ENCODE measurements at regions not wholly inside any gene's neighbourhood (a gene's known extent, or its start where the extent isn't known, plus 50 kb on each side); places are given as distances from the start of the nearest gene placed in this dataset.

DNA sequence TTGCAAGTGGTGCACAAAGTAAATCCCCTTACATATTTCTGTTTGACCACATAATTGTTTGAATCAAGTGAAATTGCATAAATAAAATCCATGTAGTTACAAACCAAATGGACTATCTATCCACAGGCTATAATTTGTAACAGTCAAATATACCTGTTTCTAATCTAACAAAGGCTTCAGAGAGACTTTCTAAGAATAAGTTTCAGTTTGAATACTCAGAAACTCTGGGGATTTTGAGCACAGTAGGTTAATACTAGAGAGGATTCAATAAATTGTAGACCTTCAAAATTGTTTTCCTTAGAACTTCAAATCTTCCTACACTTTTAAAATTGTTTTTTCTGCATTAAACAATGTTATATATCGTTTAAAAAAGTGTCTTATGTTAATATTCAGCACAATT, 1250.1 kb downstream of the NLGN4X start:
- H3K79me2 ChIP-seq (ENCODE audit: control insufficient read depth, insufficient read depth, low read length): no peaks in the 10 kb centered on the region
- ChIA-PET POLR2A (no interaction called here), CTCF (no interaction called here)
- no peak overlapping the region for H3K9ac ChIP-seq (replicated peaks; ENCODE audit: extremely low read depth, insufficient read depth, low read length)
- no peak overlapping the region for H2AFZ ChIP-seq (ENCODE audit: low read depth, low read length)
- dilution Hi-C loops (cut with MboI; ENCODE audit: extremely low pct_ligation_motif_present, low sequenced_read_pairs) (no loop called here), intact Hi-C loops (cut with micrococcal nuclease) (no loop called here)
- H3K4me1 ChIP-seq (ENCODE audit: control insufficient read depth, extremely low read depth, insufficient read depth, low read length): no peaks in the 10 kb centered on the region
- DNase-seq (ENCODE audit: low read depth, low spot score) (no peak), FAIRE-seq (no peak)
- no peaks in the 10 kb centered on the region for H4K20me1 ChIP-seq (replicated peaks; ENCODE audit: control insufficient read depth, extremely low read depth, insufficient read depth, low read length)
- no peaks in the 10 kb centered on the region for H3K9me1 ChIP-seq (replicated peaks; ENCODE audit: control insufficient read depth, extremely low read depth, insufficient read depth, low read length)
- TF ChIP-seq MYC (IDR thresholded peaks at IDR 0.05; ENCODE audit: low read depth, low read length) (no peak), FOS (IDR thresholded peaks at IDR 0.05; ENCODE audit: borderline replicate concordance, insufficient read depth, low read length) (no peak), EZH2 (IDR thresholded peaks at IDR 0.05; ENCODE audit: borderline replicate concordance, low read depth, low read length, severe bottlenecking) (no peak)
- TF ChIP-seq, protein P1, sequence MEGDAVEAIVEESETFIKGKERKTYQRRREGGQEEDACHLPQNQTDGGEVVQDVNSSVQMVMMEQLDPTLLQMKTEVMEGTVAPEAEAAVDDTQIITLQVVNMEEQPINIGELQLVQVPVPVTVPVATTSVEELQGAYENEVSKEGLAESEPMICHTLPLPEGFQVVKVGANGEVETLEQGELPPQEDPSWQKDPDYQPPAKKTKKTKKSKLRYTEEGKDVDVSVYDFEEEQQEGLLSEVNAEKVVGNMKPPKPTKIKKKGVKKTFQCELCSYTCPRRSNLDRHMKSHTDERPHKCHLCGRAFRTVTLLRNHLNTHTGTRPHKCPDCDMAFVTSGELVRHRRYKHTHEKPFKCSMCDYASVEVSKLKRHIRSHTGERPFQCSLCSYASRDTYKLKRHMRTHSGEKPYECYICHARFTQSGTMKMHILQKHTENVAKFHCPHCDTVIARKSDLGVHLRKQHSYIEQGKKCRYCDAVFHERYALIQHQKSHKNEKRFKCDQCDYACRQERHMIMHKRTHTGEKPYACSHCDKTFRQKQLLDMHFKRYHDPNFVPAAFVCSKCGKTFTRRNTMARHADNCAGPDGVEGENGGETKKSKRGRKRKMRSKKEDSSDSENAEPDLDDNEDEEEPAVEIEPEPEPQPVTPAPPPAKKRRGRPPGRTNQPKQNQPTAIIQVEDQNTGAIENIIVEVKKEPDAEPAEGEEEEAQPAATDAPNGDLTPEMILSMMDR (IDR thresholded peaks at IDR 0.05; ENCODE audit: extremely low read depth in 1 of 2, insufficient read depth in 1 of 2, low read depth in 1 of 2, low read length in 2 of 2): no peak
- TF ChIP-seq, protein P2, sequence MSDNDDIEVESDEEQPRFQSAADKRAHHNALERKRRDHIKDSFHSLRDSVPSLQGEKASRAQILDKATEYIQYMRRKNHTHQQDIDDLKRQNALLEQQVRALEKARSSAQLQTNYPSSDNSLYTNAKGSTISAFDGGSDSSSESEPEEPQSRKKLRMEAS (IDR thresholded peaks at IDR 0.05; ENCODE audit: insufficient read depth, insufficient read length): no peak
- no peaks in the 10 kb centered on the region for H3K36me3 ChIP-seq (ENCODE audit: control insufficient read depth in 2 of 2, extremely low read depth in 1 of 2, insufficient read depth in 2 of 2, low read length in 2 of 2)
- no peaks in the 10 kb centered on the region for H3K27me3 ChIP-seq (ENCODE audit: control insufficient read depth in 2 of 2, insufficient read depth in 2 of 2, low read length in 2 of 2)
- no peak overlapping the region for H3K27ac ChIP-seq (ENCODE audit: insufficient read depth, low read depth, low read length)
- BruUV-seq (replicated peaks): no TSS peak
- H3K4me3 ChIP-seq (replicated peaks in 1 of 3; ENCODE audit: insufficient read depth in 1 of 3, low read depth in 1 of 3, low read length in 3 of 3): no peak overlapping the region
- no peaks in the 10 kb centered on the region for H3K9me3 ChIP-seq (replicated peaks; ENCODE audit: control insufficient read depth, insufficient read depth, low read length)
- H3K4me2 ChIP-seq (ENCODE audit: insufficient read depth, low read length): no peak overlapping the region

DNA sequence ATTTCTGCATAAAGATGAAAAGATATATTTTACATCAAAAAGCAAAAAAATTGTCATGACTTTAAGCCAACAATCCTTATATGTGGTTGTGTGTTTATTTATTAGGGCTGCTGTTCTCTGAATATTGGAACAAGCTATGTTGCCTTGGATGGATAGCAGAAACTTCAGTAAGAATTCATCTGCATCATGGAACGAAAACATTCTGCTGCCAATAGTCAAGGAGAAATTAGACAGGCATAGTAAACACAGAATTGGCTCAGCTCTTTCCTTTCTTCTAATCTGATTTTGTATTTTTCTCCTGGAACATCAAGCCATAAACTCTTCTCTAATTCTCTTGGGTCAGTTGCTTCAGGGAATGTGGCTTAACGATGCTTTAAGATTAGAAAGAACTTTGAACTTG, 1257.0 kb downstream of the NLGN4X start:
- dilution Hi-C loops (cut with MboI; ENCODE audit: extremely low pct_ligation_motif_present, low sequenced_read_pairs): no loop called here
- intact Hi-C loops (cut with micrococcal nuclease): no loop called here
- H3K4me2 ChIP-seq (ENCODE audit: insufficient read depth, low read length): no peak overlapping the region
- no peak overlapping the region for H3K4me3 ChIP-seq (replicated peaks in 1 of 3; ENCODE audit: insufficient read depth in 1 of 3, low read depth in 1 of 3, low read length in 3 of 3)
- H3K9ac ChIP-seq (replicated peaks; ENCODE audit: extremely low read depth, insufficient read depth, low read length): no peak overlapping the region
- DNase-seq (ENCODE audit: low read depth, low spot score) (no peak), FAIRE-seq (no peak)
- no peak overlapping the region for H3K27ac ChIP-seq (ENCODE audit: insufficient read depth, low read depth, low read length)
- BruUV-seq (replicated peaks): no TSS peak
- CTCF ChIA-PET: no interaction called here
- H3K79me2 ChIP-seq (ENCODE audit: control insufficient read depth, insufficient read depth, low read length): no peaks in the 10 kb centered on the region
- TF ChIP-seq EZH2 (IDR thresholded peaks at IDR 0.05; ENCODE audit: borderline replicate concordance, low read depth, low read length, severe bottlenecking): no peak
- no peaks in the 10 kb centered on the region for H3K9me3 ChIP-seq (replicated peaks; ENCODE audit: control insufficient read depth, insufficient read depth, low read length)
- H4K20me1 ChIP-seq (replicated peaks; ENCODE audit: control insufficient read depth, extremely low read depth, insufficient read depth, low read length): no peaks in the 10 kb centered on the region
- H3K36me3 ChIP-seq (ENCODE audit: control insufficient read depth in 2 of 2, extremely low read depth in 1 of 2, insufficient read depth in 2 of 2, low read length in 2 of 2): no peaks in the 10 kb centered on the region
- H3K9me1 ChIP-seq (replicated peaks; ENCODE audit: control insufficient read depth, extremely low read depth, insufficient read depth, low read length): no peaks in the 10 kb centered on the region
- H3K4me1 ChIP-seq (ENCODE audit: control insufficient read depth, extremely low read depth, insufficient read depth, low read length): no peaks in the 10 kb centered on the region
- no peak overlapping the region for H2AFZ ChIP-seq (ENCODE audit: low read depth, low read length)
- POLR2A ChIA-PET: no interaction called here
- H3K27me3 ChIP-seq (ENCODE audit: control insufficient read depth in 2 of 2, insufficient read depth in 2 of 2, low read length in 2 of 2): no peaks in the 10 kb centered on the region
